Thyroid gland (tissue), 4 donors: ENCODE measurements at regions not wholly inside any gene's neighbourhood (a gene's known extent, or its start where the extent isn't known, plus 50 kb on each side); places are given as distances from the start of the nearest gene placed in this dataset.

Source experiments
- DNase-seq, 2 donors: peaks; one replicate each; pipeline ENCODE4 v3.0.0-alpha.2; 2019
- H3K27ac ChIP-seq, 3 donors: fragments of 200-600 bp; sonication (generic); 1 replicate in 2 of 3; 2 replicates in 1 of 3; pipeline ENCODE4 v1.5.1; 2016 to 2019; ENCODE audit warnings: mild to moderate bottlenecking in 1 of 3, moderate library complexity in 1 of 3
- H3K27me3 ChIP-seq: fragments of 200-600 bp; sonication (generic); one replicate; pipeline ENCODE4 v1.5.1; 2019
- H3K36me3 ChIP-seq, 2 donors: fragments of 200-600 bp; sonication (generic); one replicate each; pipeline ENCODE4 v1.5.1; 2016 to 2019
- H3K4me1 ChIP-seq, 2 donors: fragments of 200-600 bp; sonication (generic); one replicate each; pipeline ENCODE4 v1.5.1; 2017 to 2019
- H3K4me3 ChIP-seq, 3 donors: fragments of 200-600 bp; sonication (generic); replicated peaks in 1 of 3; 1 replicate in 2 of 3; 2 replicates in 1 of 3; pipeline ENCODE4 v1.5.1; 2016; ENCODE audit warnings: mild to moderate bottlenecking in 1 of 3
- H3K9me3 ChIP-seq: fragments of 200-600 bp; sonication (generic); one replicate; pipeline ENCODE4 v1.5.1; 2017
- POLR2A ChIP-seq, 2 donors: fragments of 450-650 bp; IDR thresholded peaks; one replicate each; pipeline ENCODE4 v1.6.1; 2017; ENCODE audit warnings: antibody characterized with exemption in 2 of 2, mild to moderate bottlenecking in 2 of 2, moderate library complexity in 1 of 2
- WGBS, 2 donors: methylation state at CpG; one replicate each; pipeline ENCODE4 v1.1.5; 2017; 5-methylcytosine and 5-hydroxymethylcytosine counted together
- intact Hi-C: fragments of 100-400 bp; cut with DNase I; formaldehyde crosslinking; loops from one replicate; pipeline ENCODE4 v1.15.1; 2023
- TF ChIP-seq, protein P1 (sequence below), 6 experiments: fragments of 200-600 bp in 3 of 6; fragments of 450-650 bp in 3 of 6; sonication (generic) in 3 of 6; IDR thresholded peaks; one replicate each; pipeline ENCODE4 v1.5.1; 2016 to 2019; ENCODE audit warnings: antibody characterized with exemption in 6 of 6, mild to moderate bottlenecking in 2 of 6, inconsistent platforms in 1 of 6, moderate library complexity in 1 of 6

GRCh38 chr4:182971702-182972101, 54.5 kb upstream of the DCTD start:
- WGBS, 2 donors = 88 to 91% methylated on average over 3 of the region's 3 CpGs
- intact Hi-C loops = no loop called here
- Histone ChIP-seq H3K27ac (no peak overlapping the region), H3K4me3 (no peak overlapping the region), H3K36me3 (no peaks in the 10 kb centered on the region), H3K27me3 (no peaks in the 10 kb centered on the region), H3K4me1 (no peaks in the 10 kb centered on the region), H3K9me3 (no peaks in the 10 kb centered on the region)
- DNase-seq = no peak
- no peak for TF ChIP-seq POLR2A (IDR thresholded peaks at IDR 0.05)
- TF ChIP-seq, protein P1, sequence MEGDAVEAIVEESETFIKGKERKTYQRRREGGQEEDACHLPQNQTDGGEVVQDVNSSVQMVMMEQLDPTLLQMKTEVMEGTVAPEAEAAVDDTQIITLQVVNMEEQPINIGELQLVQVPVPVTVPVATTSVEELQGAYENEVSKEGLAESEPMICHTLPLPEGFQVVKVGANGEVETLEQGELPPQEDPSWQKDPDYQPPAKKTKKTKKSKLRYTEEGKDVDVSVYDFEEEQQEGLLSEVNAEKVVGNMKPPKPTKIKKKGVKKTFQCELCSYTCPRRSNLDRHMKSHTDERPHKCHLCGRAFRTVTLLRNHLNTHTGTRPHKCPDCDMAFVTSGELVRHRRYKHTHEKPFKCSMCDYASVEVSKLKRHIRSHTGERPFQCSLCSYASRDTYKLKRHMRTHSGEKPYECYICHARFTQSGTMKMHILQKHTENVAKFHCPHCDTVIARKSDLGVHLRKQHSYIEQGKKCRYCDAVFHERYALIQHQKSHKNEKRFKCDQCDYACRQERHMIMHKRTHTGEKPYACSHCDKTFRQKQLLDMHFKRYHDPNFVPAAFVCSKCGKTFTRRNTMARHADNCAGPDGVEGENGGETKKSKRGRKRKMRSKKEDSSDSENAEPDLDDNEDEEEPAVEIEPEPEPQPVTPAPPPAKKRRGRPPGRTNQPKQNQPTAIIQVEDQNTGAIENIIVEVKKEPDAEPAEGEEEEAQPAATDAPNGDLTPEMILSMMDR (IDR thresholded peaks at IDR 0.05) = no peak

GRCh38 chr4:182969651-182970279, 52.6 kb upstream of the DCTD start:
- intact Hi-C loops = no loop called here
- 66% methylated on average over 9 of the region's 9 CpGs for WGBS, 2 donors

DNA sequence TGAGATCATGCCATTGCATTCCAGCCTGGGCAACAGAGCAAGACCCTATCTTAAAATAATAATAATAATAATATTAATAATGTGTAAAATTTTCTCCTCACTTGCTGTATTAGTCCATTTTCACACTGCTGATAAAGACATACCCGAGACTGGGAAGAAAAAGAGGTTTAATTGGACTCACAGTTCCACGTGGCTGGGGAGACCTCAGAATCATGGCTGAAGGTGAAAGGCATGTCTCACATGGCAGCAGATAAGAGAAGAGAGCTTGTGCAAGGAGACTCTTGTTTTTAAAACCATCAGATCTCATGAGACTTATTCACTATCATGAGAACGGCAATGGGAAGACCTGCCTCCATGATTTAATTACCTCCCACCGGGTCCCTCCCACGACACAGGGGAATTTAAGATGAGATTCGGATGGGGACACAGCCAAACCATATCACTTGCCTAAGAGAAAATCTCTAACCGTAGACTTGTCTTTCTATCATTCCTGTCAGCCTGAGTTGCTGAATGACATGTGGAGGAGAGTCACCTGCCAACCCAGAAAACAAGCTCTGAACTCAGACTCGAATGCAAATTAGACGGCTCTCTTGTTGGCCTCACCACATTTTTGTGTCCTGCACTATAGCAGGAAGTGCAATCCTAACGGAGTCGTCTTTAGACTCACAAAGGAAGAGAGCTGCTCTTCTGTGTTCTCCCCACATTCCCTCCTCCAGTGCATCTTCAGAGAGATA, 51.9 kb upstream of the DCTD start:
- Histone ChIP-seq H3K27ac (no peak overlapping the region), H3K27me3 (no peaks in the 10 kb centered on the region), H3K9me3 (no peaks in the 10 kb centered on the region), H3K4me3 (no peak overlapping the region), H3K36me3 (no peaks in the 10 kb centered on the region), H3K4me1 (no peaks in the 10 kb centered on the region)
- TF ChIP-seq, protein P1 (IDR thresholded peaks at IDR 0.05) = no peak
- no peak for TF ChIP-seq POLR2A (IDR thresholded peaks at IDR 0.05)
- WGBS, 2 donors = 68 to 75% methylated on average over 11 of the region's 11 CpGs
- DNase-seq = no peak
- intact Hi-C loops = no loop called here

More at GRCh38 chr4:182969651-182970279, 52.6 kb upstream of the DCTD start:
- DNase-seq = peak; percentile 3 to 5
- Histone ChIP-seq H3K4me1 (no peaks in the 10 kb centered on the region), H3K4me3 (no peak overlapping the region), H3K27me3 (no peaks in the 10 kb centered on the region), H3K9me3 (no peaks in the 10 kb centered on the region), H3K36me3 (no peaks in the 10 kb centered on the region), H3K27ac (no peak overlapping the region)
- no peak for TF ChIP-seq POLR2A (IDR thresholded peaks at IDR 0.05)
- TF ChIP-seq, protein P1 (IDR thresholded peaks at IDR 0.05) = no peak

DNA sequence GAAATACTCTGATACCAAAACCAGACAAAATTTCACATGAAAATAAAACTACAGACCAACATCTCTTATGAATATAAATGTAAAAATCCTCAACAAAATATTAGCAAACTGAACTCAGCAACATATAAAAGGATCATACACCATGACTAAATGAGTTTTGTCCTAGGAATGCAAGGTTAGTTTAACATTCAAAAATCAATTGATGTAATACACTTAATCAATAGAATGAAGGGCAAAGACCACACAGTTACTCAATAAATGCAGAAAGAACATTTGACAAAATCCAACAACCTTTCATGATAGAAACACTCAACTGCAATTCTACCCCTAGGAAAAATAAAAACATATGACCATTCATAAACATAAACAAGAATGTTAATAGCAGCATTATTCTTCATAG, 50.2 kb upstream of the DCTD start:
- no peaks in the 10 kb centered on the region for H3K9me3 ChIP-seq
- H3K27ac ChIP-seq = no peak overlapping the region
- H3K36me3 ChIP-seq = no peaks in the 10 kb centered on the region
- H3K4me3 ChIP-seq = no peak overlapping the region
- no peak for TF ChIP-seq POLR2A (IDR thresholded peaks at IDR 0.05)
- TF ChIP-seq, protein P1 (IDR thresholded peaks at IDR 0.05) = no peak
- no peaks in the 10 kb centered on the region for H3K4me1 ChIP-seq
- no peak for DNase-seq
- no peaks in the 10 kb centered on the region for H3K27me3 ChIP-seq
- intact Hi-C loops = no loop called here
